CD14-positive monocyte (primary cell): ENCODE measurements at regions not wholly inside any gene's neighbourhood (a gene's known extent, or its start where the extent isn't known, plus 50 kb on each side); places are given as distances from the start of the nearest gene placed in this dataset.

Experiments
- DNase-seq, 3 donors: peaks; one replicate each; pipeline ENCODE4 v3.0.0-alpha.2; 2011 to 2022
- H2AFZ ChIP-seq: 2 replicates; pipeline ENCODE4 v1.6.0; 2012; ENCODE audit warnings: mild to moderate bottlenecking, low read depth, low read length, inconsistent platforms; ENCODE audit not compliant: insufficient read depth, poor library complexity, severe bottlenecking
- H3K27ac ChIP-seq, 2 donors: 1 replicate in 1 of 2; 2 replicates in 1 of 2; pipeline ENCODE4 v1.5.1; 2012 to 2013; ENCODE audit warnings: low read length in 2 of 2, control low read depth in 1 of 2, inconsistent platforms in 1 of 2, low read depth in 1 of 2, mild to moderate bottlenecking in 1 of 2
- H3K27me3 ChIP-seq, 2 donors: one replicate each; pipeline versions ENCODE4 v1.6.0 to v1.6.1; 2011 to 2013; ENCODE audit warnings: low read length in 2 of 2; ENCODE audit not compliant: control insufficient read depth in 2 of 2, insufficient read depth in 2 of 2
- H3K36me3 ChIP-seq, 2 donors: replicated peaks in 1 of 2; 1 replicate in 1 of 2; 2 replicates in 1 of 2; pipeline versions ENCODE4 v1.5.1 to v1.6.1; 2012 to 2013; ENCODE audit warnings: low read length in 2 of 2, control low read depth in 1 of 2, inconsistent platforms in 1 of 2, mild to moderate bottlenecking in 1 of 2; ENCODE audit not compliant: insufficient read depth in 2 of 2, control insufficient read depth in 1 of 2
- H3K4me1 ChIP-seq, 2 donors: 1 replicate in 1 of 2; 2 replicates in 1 of 2; pipeline versions ENCODE4 v1.5.1 to v1.6.1; 2012 to 2013; ENCODE audit warnings: low read length in 2 of 2, control low read depth in 1 of 2, inconsistent platforms in 1 of 2, mild to moderate bottlenecking in 1 of 2, moderate library complexity in 1 of 2; ENCODE audit not compliant: insufficient read depth in 2 of 2, control insufficient read depth in 1 of 2
- H3K4me2 ChIP-seq: replicated peaks from 2 replicates; pipeline ENCODE3; 2012; ENCODE audit warnings: low read length, moderate library complexity, mild to moderate bottlenecking; ENCODE audit not compliant: poor library complexity, severe bottlenecking; ENCODE audit errors: extremely low read depth
- H3K4me3 ChIP-seq, 3 experiments: fragments of 200-600 bp in 1 of 3; sonication (generic) in 1 of 3; replicated peaks in 1 of 3; 1 replicate in 2 of 3; 2 replicates in 1 of 3; pipeline ENCODE4 v1.5.1; 2011 to 2013; ENCODE audit warnings: low read length in 3 of 3, mild to moderate bottlenecking in 3 of 3, control low read depth in 2 of 3, low read depth in 2 of 3, inconsistent platforms in 1 of 3, moderate library complexity in 1 of 3
- H3K79me2 ChIP-seq: 2 replicates; pipeline ENCODE4 v1.6.0; 2012; ENCODE audit warnings: mild to moderate bottlenecking, control low read depth, inconsistent platforms, low read length, moderate library complexity; ENCODE audit not compliant: insufficient read depth
- H3K9ac ChIP-seq: 2 replicates; pipeline ENCODE4 v1.6.0; 2017; ENCODE audit warnings: low read length, mild to moderate bottlenecking; ENCODE audit not compliant: insufficient read depth, poor library complexity, severe bottlenecking
- H3K9me3 ChIP-seq, 2 donors: replicated peaks in 1 of 2; 1 replicate in 1 of 2; 2 replicates in 1 of 2; pipeline versions ENCODE4 v1.5.1 to v1.6.1; 2012 to 2013; ENCODE audit warnings: low read length in 2 of 2, control low read depth in 1 of 2; ENCODE audit not compliant: control insufficient read depth in 1 of 2, insufficient read depth in 1 of 2
- H4K20me1 ChIP-seq: 2 replicates; pipeline ENCODE4 v1.6.0; 2012; ENCODE audit warnings: mild to moderate bottlenecking, low read length, control low read depth, moderate library complexity; ENCODE audit not compliant: insufficient read depth
- H3K27ac Mint-ChIP-seq, 7 donors: one replicate each; pipeline ENCODE4 v1.8.0; 2020; ENCODE audit warnings: mild to moderate bottlenecking in 7 of 7, mixed read lengths in 7 of 7, moderate library complexity in 6 of 7, inconsistent platforms in 2 of 7
- H3K27me3 Mint-ChIP-seq, 3 donors: one replicate each; pipeline ENCODE4 v1.8.0; 2021 to 2022; ENCODE audit warnings: low read depth in 3 of 3, mild to moderate bottlenecking in 3 of 3, mixed read lengths in 3 of 3, moderate library complexity in 3 of 3, inconsistent platforms in 1 of 3
- H3K36me3 Mint-ChIP-seq, 2 donors: one replicate each; pipeline ENCODE4 v1.8.0; 2020; ENCODE audit warnings: mixed read lengths in 2 of 2, inconsistent platforms in 1 of 2, mild to moderate bottlenecking in 1 of 2
- H3K4me1 Mint-ChIP-seq: one replicate; pipeline ENCODE4 v1.8.0; 2020; ENCODE audit warnings: mild to moderate bottlenecking, mixed read lengths
- H3K4me3 Mint-ChIP-seq, 2 donors: one replicate each; pipeline ENCODE4 v1.8.0; 2020; ENCODE audit warnings: mild to moderate bottlenecking in 2 of 2, mixed read lengths in 2 of 2, moderate library complexity in 1 of 2
- H3K9me3 Mint-ChIP-seq, 7 donors: one replicate each; pipeline ENCODE4 v1.8.0; 2020 to 2022; ENCODE audit warnings: mixed read lengths in 7 of 7, mild to moderate bottlenecking in 6 of 7, moderate library complexity in 6 of 7, inconsistent platforms in 2 of 7
- CTCF ChIP-seq: fragments of 200-600 bp; IDR thresholded peaks from one replicate; pipeline ENCODE4 v1.8.0; 2022; ENCODE audit warnings: antibody characterized with exemption, mild to moderate bottlenecking
- WGBS: methylation state at CpG from one replicate; pipeline ENCODE4 v1.1.5; 2013; ENCODE audit warnings: missing lambda C conversion rate; ENCODE audit not compliant: insufficient coverage; 5-methylcytosine and 5-hydroxymethylcytosine counted together
- intact Hi-C, 2 donors: fragments of 100-400 bp; cut with micrococcal nuclease; formaldehyde crosslinking; loops; one replicate each; pipeline versions ENCODE4 v1.15.0 to v1.15.1; 2023

DNA sequence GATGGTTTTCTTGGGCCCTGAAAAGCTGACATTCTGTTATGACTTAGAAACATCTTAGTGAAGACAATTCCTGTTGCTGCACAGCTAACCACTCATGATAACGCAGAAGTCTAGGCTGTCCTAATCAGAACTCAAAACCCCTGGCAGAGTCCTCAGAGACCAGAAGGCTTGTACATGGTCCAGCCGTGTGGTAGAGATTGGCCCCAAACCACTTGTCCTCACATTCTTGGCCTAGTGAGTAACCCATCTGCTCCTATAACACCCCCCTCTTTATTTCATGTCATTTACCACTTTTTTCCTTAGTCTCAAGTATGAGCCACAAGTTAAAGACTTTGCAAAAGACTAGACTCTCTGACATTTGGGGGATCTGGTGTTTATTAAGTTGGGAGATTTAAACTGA is 116.5 kb upstream of the ADAMTS18 start:
- 74% methylated on average over 2 of the region's 2 CpGs for WGBS
- Mint-ChIP-seq H3K9me3 (peaks cover 0 to 2% (median 0%) of the 10 kb centered on the region in 7 donors), H3K27ac (no peak overlapping the region), H3K36me3 (no peaks in the 10 kb centered on the region), H3K4me3 (no peak overlapping the region), H3K27me3 (peaks cover 0 to 7% (median 2%) of the 10 kb centered on the region in 3 donors), H3K4me1 (no peaks in the 10 kb centered on the region)
- no peak for TF ChIP-seq CTCF
- Histone ChIP-seq H3K36me3 (no peaks in the 10 kb centered on the region), H3K4me1 (no peaks in the 10 kb centered on the region), H3K9ac (no peak overlapping the region), H3K27ac (no peak overlapping the region), H4K20me1 (no peaks in the 10 kb centered on the region), H3K9me3 (no peaks in the 10 kb centered on the region), H3K27me3 (no peaks in the 10 kb centered on the region), H3K4me2 (no peak overlapping the region), H2AFZ (no peak overlapping the region), H3K4me3 (no peak overlapping the region), H3K79me2 (no peaks in the 10 kb centered on the region)
- no peak for DNase-seq
- intact Hi-C loops: no loop called here

- H3K36me3 ChIP-seq: no peaks in the 10 kb centered on the region
- Mint-ChIP-seq H3K4me3 (no peak overlapping the region), H3K4me1 (no peaks in the 10 kb centered on the region), H3K9me3 (no peaks in the 10 kb centered on the region), H3K27ac (no peak overlapping the region), H3K36me3 (no peaks in the 10 kb centered on the region), H3K27me3 (peaks cover 0 to 7% (median 2%) of the 10 kb centered on the region in 3 donors)
- H3K27ac ChIP-seq: no peak overlapping the region
- H3K4me1 ChIP-seq: no peaks in the 10 kb centered on the region
- H2AFZ ChIP-seq: no peak overlapping the region
- H4K20me1 ChIP-seq: no peaks in the 10 kb centered on the region
- no peaks in the 10 kb centered on the region for H3K27me3 ChIP-seq
- H3K9ac ChIP-seq: no peak overlapping the region
- no peak overlapping the region for H3K4me2 ChIP-seq
- no peak for TF ChIP-seq CTCF
- no peaks in the 10 kb centered on the region for H3K79me2 ChIP-seq
- 82% methylated on average over 9 of the region's 9 CpGs for WGBS
- intact Hi-C loops: no loop called here
- H3K9me3 ChIP-seq: no peaks in the 10 kb centered on the region
- H3K4me3 ChIP-seq: no peak overlapping the region
- DNase-seq: no peak
These were observed 118.3 kb upstream of the ADAMTS18 start for GRCh38 chr16:77553130-77553529.
